ENCODE measurements at regions not wholly inside any gene's neighbourhood (a gene's known extent, or its start where the extent isn't known, plus 50 kb on each side); places are given as distances from the start of the nearest gene placed in this dataset.

DNA sequence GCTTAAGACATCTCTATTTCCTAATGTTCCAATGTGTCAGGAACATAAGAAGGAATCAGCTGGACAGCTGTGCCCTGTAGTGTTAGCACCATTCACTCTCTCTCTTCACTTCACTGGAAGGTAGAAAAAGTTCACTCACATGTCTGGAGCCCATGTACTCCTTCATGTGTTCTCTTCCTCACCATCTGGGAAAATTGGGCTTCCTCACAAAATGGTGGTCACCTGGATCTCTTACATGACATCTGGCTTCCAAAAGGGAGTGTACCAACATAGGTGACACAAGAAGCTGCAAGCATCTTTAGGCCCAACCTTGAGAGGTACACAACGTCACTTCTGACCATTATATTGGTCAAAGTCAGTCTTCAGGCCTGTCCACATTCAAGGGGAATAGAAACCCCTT is 882.6 kb downstream of the LTN1 start:
- no peak for TF ChIP-seq POLR2A (IDR thresholded peaks at IDR 0.05)
- TF ChIP-seq, protein P1, sequence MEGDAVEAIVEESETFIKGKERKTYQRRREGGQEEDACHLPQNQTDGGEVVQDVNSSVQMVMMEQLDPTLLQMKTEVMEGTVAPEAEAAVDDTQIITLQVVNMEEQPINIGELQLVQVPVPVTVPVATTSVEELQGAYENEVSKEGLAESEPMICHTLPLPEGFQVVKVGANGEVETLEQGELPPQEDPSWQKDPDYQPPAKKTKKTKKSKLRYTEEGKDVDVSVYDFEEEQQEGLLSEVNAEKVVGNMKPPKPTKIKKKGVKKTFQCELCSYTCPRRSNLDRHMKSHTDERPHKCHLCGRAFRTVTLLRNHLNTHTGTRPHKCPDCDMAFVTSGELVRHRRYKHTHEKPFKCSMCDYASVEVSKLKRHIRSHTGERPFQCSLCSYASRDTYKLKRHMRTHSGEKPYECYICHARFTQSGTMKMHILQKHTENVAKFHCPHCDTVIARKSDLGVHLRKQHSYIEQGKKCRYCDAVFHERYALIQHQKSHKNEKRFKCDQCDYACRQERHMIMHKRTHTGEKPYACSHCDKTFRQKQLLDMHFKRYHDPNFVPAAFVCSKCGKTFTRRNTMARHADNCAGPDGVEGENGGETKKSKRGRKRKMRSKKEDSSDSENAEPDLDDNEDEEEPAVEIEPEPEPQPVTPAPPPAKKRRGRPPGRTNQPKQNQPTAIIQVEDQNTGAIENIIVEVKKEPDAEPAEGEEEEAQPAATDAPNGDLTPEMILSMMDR (IDR thresholded peaks at IDR 0.05) = no peak
